ENCODE measurements at regions not wholly inside any gene's neighbourhood (a gene's known extent, or its start where the extent isn't known, plus 50 kb on each side); places are given as distances from the start of the nearest gene placed in this dataset.

- intact Hi-C loops (cut with micrococcal nuclease; ENCODE audit: unreplicated experiment), result loop anchor here (1.0 to 2.0 kb wide), 4 partner anchors 166 to 506 kb away; no protein-coding TSS in a partner anchor
- H3K27ac Mint-ChIP-seq (ENCODE audit: unreplicated experiment), result no peak overlapping the region
- CTCF ChIA-PET, result interaction anchor here (1.0 to 2.4 kb wide), 7 partner anchors 10 to 615 kb away, joined by 3 to 42 read pairs (median 5); no protein-coding TSS in a partner anchor
These were observed 61.1 kb upstream of the NPSR1 start for GRCh38 chr7:34596887-34597286.

GRCh38 chr7:34603711-34604444 is 54.1 kb upstream of the NPSR1 start:
- intact Hi-C loops (cut with micrococcal nuclease; ENCODE audit: unreplicated experiment), result no loop called here
- no peaks in the 10 kb centered on the region for H3K36me3 Mint-ChIP-seq (ENCODE audit: insufficient read depth, unreplicated experiment)
- H3K27ac Mint-ChIP-seq (ENCODE audit: unreplicated experiment), result no peak overlapping the region
- peaks cover 5% of the 10 kb centered on the region for H3K9me3 Mint-ChIP-seq (ENCODE audit: low read depth, unreplicated experiment)
- H3K27me3 Mint-ChIP-seq (ENCODE audit: unreplicated experiment), result no peaks in the 10 kb centered on the region
- CTCF ChIA-PET, result no interaction called here
- no TSS peak for BruUV-seq (replicated peaks)
- no peak for DNase-seq
- H3K4me1 Mint-ChIP-seq (ENCODE audit: low read depth, unreplicated experiment), result no peaks in the 10 kb centered on the region
- no peak overlapping the region for H3K4me3 Mint-ChIP-seq (ENCODE audit: low read depth, unreplicated experiment)
- TF ChIP-seq CTCF (IDR thresholded peaks at IDR 0.05; ENCODE audit: unreplicated experiment), result no peak

More at GRCh38 chr7:34596887-34597286, 61.1 kb upstream of the NPSR1 start:
- Mint-ChIP-seq H3K4me3 (ENCODE audit: low read depth, unreplicated experiment) (no peak overlapping the region), H3K4me1 (ENCODE audit: low read depth, unreplicated experiment) (no peaks in the 10 kb centered on the region), H3K36me3 (ENCODE audit: insufficient read depth, unreplicated experiment) (no peaks in the 10 kb centered on the region), H3K27me3 (ENCODE audit: unreplicated experiment) (no peaks in the 10 kb centered on the region), H3K9me3 (ENCODE audit: low read depth, unreplicated experiment) (peaks cover 2% of the 10 kb centered on the region)
- TF ChIP-seq CTCF (IDR thresholded peaks at IDR 0.05; ENCODE audit: unreplicated experiment), result peak; percentile 65
- no TSS peak for BruUV-seq (replicated peaks)
- DNase-seq, result peak; percentile 40

All from Calu3 (cell line).